ENCODE measurements at regions not wholly inside any gene's neighbourhood (a gene's known extent, or its start where the extent isn't known, plus 50 kb on each side); places are given as distances from the start of the nearest gene placed in this dataset.

- TF ChIP-seq TCF12 (IDR thresholded peaks at IDR 0.05) (no peak), YY1 (IDR thresholded peaks at IDR 0.05; ENCODE audit: low read depth) (no peak), FOXJ3 (CRISPR knock-in tag; IDR thresholded peaks at IDR 0.05) (no peak), GATA2 (CRISPR knock-in tag; IDR thresholded peaks at IDR 0.05) (no peak), NFIC (IDR thresholded peaks at IDR 0.05; ENCODE audit: borderline replicate concordance) (no peak), TAF1 (IDR thresholded peaks at IDR 0.05; ENCODE audit: borderline replicate concordance, low read depth, low read length) (no peak), MEF2A (IDR thresholded peaks at IDR 0.05; ENCODE audit: borderline replicate concordance, low read depth) (no peak), MXI1 (IDR thresholded peaks at IDR 0.05; ENCODE audit: low read depth, low read length) (no peak), NRF1 (IDR thresholded peaks at IDR 0.05; ENCODE audit: low read depth, low read length) (no peak), POLR2AphosphoS5 (IDR thresholded peaks at IDR 0.05; ENCODE audit: low read depth, low read length) (no peak)
- TF ChIP-seq, protein P1, sequence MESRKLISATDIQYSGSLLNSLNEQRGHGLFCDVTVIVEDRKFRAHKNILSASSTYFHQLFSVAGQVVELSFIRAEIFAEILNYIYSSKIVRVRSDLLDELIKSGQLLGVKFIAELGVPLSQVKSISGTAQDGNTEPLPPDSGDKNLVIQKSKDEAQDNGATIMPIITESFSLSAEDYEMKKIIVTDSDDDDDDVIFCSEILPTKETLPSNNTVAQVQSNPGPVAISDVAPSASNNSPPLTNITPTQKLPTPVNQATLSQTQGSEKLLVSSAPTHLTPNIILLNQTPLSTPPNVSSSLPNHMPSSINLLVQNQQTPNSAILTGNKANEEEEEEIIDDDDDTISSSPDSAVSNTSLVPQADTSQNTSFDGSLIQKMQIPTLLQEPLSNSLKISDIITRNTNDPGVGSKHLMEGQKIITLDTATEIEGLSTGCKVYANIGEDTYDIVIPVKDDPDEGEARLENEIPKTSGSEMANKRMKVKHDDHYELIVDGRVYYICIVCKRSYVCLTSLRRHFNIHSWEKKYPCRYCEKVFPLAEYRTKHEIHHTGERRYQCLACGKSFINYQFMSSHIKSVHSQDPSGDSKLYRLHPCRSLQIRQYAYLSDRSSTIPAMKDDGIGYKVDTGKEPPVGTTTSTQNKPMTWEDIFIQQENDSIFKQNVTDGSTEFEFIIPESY (IDR thresholded peaks at IDR 0.05; ENCODE audit: borderline replicate concordance, low read depth), result no peak
- TF ChIP-seq, protein P2, sequence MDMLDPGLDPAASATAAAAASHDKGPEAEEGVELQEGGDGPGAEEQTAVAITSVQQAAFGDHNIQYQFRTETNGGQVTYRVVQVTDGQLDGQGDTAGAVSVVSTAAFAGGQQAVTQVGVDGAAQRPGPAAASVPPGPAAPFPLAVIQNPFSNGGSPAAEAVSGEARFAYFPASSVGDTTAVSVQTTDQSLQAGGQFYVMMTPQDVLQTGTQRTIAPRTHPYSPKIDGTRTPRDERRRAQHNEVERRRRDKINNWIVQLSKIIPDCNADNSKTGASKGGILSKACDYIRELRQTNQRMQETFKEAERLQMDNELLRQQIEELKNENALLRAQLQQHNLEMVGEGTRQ (IDR thresholded peaks at IDR 0.05; ENCODE audit: borderline replicate concordance, low read depth, low read length), result no peak
- H3K27ac ChIP-seq (ENCODE audit: low read depth in 2 of 2, low read length in 1 of 2), result no peak overlapping the region
- no peak overlapping the region for H2AFZ ChIP-seq (ENCODE audit: low read depth)
- no peak overlapping the region for H3K4me3 ChIP-seq (ENCODE audit: low read depth in 2 of 2, low read length in 1 of 2)
- H3K9ac ChIP-seq, result no peak overlapping the region
- no peaks in the 10 kb centered on the region for H3K9me2 ChIP-seq
- H3K36me3 ChIP-seq (replicated peaks in 1 of 2; ENCODE audit: control insufficient read depth in 1 of 2, insufficient read depth in 2 of 2, low read length in 1 of 2), result no peaks in the 10 kb centered on the region
- H3F3A ChIP-seq (replicated peaks; ENCODE audit: insufficient read depth), result no peaks in the 10 kb centered on the region
- no peaks in the 10 kb centered on the region for H3K79me2 ChIP-seq (ENCODE audit: insufficient read depth)
- POLR2A ChIA-PET, result no interaction called here
- WGBS (ENCODE audit: low lambda C conversion rate), result 64% methylated on average over 2 of the region's 2 CpGs
- H3K4me1 ChIP-seq (ENCODE audit: control insufficient read depth in 1 of 2, insufficient read depth in 2 of 2, low read depth in 1 of 2, low read length in 1 of 2), result no peaks in the 10 kb centered on the region
- H4K20me1 ChIP-seq (ENCODE audit: insufficient read depth), result no peaks in the 10 kb centered on the region
- peaks cover 16% of the 10 kb centered on the region for H3K9me3 ChIP-seq
- no peak overlapping the region for H3K4me2 ChIP-seq
- H3K27me3 ChIP-seq (ENCODE audit: insufficient read depth), result no peaks in the 10 kb centered on the region
- DNase-seq, result no peak
- CTCF ChIA-PET, result interaction anchor here (8.6 kb wide), 1 partner anchor 13 kb away, joined by 55 read pairs; no protein-coding TSS in a partner anchor
These were observed 51.8 kb upstream of the NDUFB4 start for GRCh38 chr3:120544361-120544760.

DNA sequence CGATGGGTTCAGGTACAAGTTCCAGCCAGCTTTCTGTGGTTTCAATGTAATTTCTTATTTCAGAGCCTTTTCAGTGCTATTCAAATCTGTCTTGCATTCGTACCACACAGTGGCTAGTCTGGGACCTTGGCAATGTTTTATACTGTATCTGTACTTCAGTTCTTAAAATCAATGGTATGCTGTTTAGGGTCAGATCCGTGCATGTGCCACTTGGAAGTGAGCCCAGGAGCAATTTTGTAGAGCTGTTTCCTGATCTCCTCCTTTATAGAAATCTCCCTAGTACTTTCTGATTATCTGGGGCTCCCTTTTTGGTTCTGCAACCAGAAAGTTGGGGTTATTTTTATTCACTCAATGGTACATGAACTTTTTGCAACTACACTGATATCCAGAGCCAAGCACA, 59.5 kb upstream of the NDUFB4 start:
- Histone ChIP-seq H3K9ac (no peak overlapping the region), H3K9me2 (0 out of 2 replicates have a peak, but pooled peaks cover 4% of the 10 kb centered on the region), H3F3A (replicated peaks; ENCODE audit: insufficient read depth) (no peaks in the 10 kb centered on the region), H3K79me2 (ENCODE audit: insufficient read depth) (no peaks in the 10 kb centered on the region), H3K27ac (ENCODE audit: low read depth in 2 of 2, low read length in 1 of 2) (no peak overlapping the region), H3K4me1 (ENCODE audit: control insufficient read depth in 1 of 2, insufficient read depth in 2 of 2, low read depth in 1 of 2, low read length in 1 of 2) (no peaks in the 10 kb centered on the region), H3K4me3 (ENCODE audit: low read depth in 2 of 2, low read length in 1 of 2) (no peak overlapping the region), H3K27me3 (ENCODE audit: insufficient read depth) (no peaks in the 10 kb centered on the region), H3K9me3 (peaks cover 31% of the 10 kb centered on the region), H3K4me2 (no peak overlapping the region), H4K20me1 (ENCODE audit: insufficient read depth) (no peaks in the 10 kb centered on the region), H2AFZ (ENCODE audit: low read depth) (no peak overlapping the region), H3K36me3 (replicated peaks in 1 of 2; ENCODE audit: control insufficient read depth in 1 of 2, insufficient read depth in 2 of 2, low read length in 1 of 2) (no peaks in the 10 kb centered on the region)
- WGBS (ENCODE audit: low lambda C conversion rate), result 45% methylated on average over 3 of the region's 3 CpGs
- CTCF ChIA-PET, result interaction anchor here (2.0 kb wide), 1 partner anchor 22 kb away, joined by 13 read pairs; no protein-coding TSS in a partner anchor
- no peak for TF ChIP-seq RFX5 (IDR thresholded peaks at IDR 0.05; ENCODE audit: low read length)
- no peak for TF ChIP-seq JUND (IDR thresholded peaks at IDR 0.05)
- TF ChIP-seq PBX3 (IDR thresholded peaks at IDR 0.05), result no peak
- no peak for TF ChIP-seq ELF1 (IDR thresholded peaks at IDR 0.05)
- POLR2A ChIA-PET, result no interaction called here
- no peak for DNase-seq
